HUES6 (cell line): ENCODE measurements at regions not wholly inside any gene's neighbourhood (a gene's known extent, or its start where the extent isn't known, plus 50 kb on each side); places are given as distances from the start of the nearest gene placed in this dataset.
A peak's percentile ranks its signal among the peaks of the same experiment; 100 is the strongest.

Source experiments
- H3K27ac ChIP-seq: 2 replicates; pipeline ENCODE4 v1.7.0; 2013; ENCODE audit warnings: low read depth, mild to moderate bottlenecking, low read length, inconsistent platforms
- H3K27me3 ChIP-seq: 2 replicates; pipeline ENCODE4 v1.6.1; 2013; ENCODE audit warnings: low read length; ENCODE audit not compliant: control insufficient read depth, insufficient read depth
- H3K36me3 ChIP-seq: 2 replicates; pipeline ENCODE4 v1.6.1; 2013; ENCODE audit warnings: low read length; ENCODE audit not compliant: control insufficient read depth, insufficient read depth
- H3K4me1 ChIP-seq: 2 replicates; pipeline ENCODE4 v1.6.1; 2013; ENCODE audit warnings: low read length; ENCODE audit not compliant: control insufficient read depth, insufficient read depth
- H3K4me3 ChIP-seq: 2 replicates; pipeline ENCODE4 v1.5.1; 2013; ENCODE audit warnings: low read depth, low read length
- H3K9ac ChIP-seq: one replicate; pipeline ENCODE4 v1.6.1; 2013; ENCODE audit warnings: mild to moderate bottlenecking, low read length
- H3K9me3 ChIP-seq: 2 replicates; pipeline ENCODE4 v1.6.1; 2013; ENCODE audit warnings: low read depth, low read length; ENCODE audit not compliant: control insufficient read depth, insufficient read depth

DNA sequence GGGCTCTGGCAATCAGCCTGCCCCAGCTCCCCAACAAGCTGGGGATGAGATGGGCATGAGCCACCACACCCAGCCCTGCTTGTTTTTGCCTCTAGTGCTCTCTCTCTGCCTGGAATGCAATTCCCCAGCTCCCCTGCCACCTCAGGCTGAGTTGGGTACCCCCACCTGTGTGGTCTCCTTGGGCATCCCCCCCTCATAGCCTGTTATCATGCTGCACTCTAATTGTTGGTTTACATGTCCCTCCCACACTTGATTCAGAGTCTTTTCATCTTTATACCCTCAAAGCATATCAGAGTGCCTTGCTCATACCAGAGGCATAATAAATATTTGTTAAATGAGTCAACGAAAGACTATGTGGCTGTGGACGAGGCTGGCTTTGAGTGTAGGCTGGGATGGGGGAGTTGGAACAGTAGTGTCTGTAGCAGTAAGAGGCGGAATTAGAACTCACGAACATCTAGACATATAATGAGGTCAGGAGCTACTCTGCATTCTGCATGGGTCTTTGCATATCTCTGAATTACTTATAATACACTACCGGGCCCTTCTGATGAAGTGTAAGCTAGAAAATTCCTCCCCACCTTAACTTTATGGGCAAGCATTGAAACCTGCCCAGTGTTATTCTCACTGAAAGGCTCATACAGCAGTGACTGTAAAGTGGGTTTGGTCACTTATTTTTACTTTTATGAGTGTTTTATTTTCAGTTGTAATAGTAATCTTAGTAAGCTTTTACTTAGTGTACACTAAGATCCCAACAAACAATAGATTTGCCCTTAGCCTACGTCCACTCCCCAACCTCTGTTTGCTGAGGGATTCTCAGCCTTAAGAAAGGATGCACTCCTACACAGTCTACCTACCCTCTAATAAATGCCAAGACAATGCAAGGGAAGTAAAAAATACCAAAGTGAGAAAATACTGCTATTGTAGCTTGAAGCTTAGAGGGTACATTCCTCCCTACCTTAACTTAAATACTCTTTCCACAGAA lies 58.7 kb downstream of the EDN1 start:
- Histone ChIP-seq H3K36me3 (0 out of 2 replicates have a peak, but pooled peaks cover 3% of the 10 kb centered on the region), H3K9ac (no peak overlapping the region), H3K27ac (no peak overlapping the region), H3K4me3 (no peak overlapping the region), H3K4me1 (peaks cover 6% of the 10 kb centered on the region; the same call in 1 of the 2 replicates), H3K27me3 (no peaks in the 10 kb centered on the region), H3K9me3 (peaks cover 34% of the 10 kb centered on the region)

DNA sequence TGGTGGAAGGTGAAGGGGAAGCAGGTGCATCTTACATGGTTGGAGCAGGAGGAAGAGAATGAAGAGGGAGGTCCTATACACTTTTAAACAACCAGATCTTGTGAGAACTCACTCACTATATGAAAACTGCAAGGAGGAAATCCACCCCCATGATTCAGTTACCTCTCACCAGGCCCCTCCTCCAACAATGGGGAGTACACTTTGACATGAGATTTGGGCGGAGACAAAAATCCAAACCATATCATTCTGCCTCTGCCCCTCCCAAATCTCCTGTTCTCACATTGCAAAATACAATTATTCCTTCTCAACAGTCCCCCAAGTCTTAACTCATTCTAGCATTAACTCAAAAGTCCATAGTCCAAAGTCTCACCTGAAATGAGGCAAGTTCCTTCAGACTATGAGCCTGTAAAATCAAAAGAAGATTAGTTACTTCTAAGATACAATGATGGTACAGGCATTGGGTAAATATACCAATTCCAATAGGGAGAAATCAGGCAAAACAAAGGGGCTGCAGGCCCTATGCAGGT lies 60.5 kb downstream of the EDN1 start:
- Histone ChIP-seq H3K4me1 (peaks cover 24% of the 10 kb centered on the region; the same call in 1 of the 2 replicates), H3K36me3 (0 out of 2 replicates have a peak, but pooled peaks cover 3% of the 10 kb centered on the region), H3K9ac (no peak overlapping the region), H3K27ac (no peak overlapping the region), H3K4me3 (no peak overlapping the region), H3K27me3 (no peaks in the 10 kb centered on the region), H3K9me3 (peaks cover 34% of the 10 kb centered on the region)

DNA sequence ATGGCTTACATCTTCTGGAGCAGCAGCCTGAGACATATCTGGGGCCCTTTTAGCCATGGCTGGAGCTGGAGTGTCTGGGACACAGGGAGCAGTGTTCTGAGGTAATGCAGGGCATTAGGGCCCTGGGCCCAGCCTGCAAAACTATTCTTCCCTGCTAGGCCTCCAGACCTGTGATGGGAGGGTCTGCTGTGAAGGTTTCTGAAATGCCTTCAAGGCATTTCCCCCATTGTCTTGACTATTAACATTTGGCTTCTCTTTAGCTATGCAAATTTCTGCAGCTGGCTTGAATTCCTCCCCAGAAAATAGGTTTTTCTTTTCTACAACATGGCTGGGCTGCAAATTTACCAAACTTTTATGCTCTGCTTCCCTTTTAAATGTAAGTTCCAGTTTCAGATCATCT lies 61.5 kb downstream of the EDN1 start:
- Histone ChIP-seq H3K27me3 (no peaks in the 10 kb centered on the region), H3K9me3 (peaks cover 34% of the 10 kb centered on the region), H3K4me1 (peaks cover 24% of the 10 kb centered on the region; the same call in 1 of the 2 replicates), H3K4me3 (no peak overlapping the region), H3K9ac (peak overlapping the region; percentile 20), H3K36me3 (0 out of 2 replicates have a peak, but pooled peaks cover 3% of the 10 kb centered on the region), H3K27ac (peak overlapping the region; percentile 80)

DNA sequence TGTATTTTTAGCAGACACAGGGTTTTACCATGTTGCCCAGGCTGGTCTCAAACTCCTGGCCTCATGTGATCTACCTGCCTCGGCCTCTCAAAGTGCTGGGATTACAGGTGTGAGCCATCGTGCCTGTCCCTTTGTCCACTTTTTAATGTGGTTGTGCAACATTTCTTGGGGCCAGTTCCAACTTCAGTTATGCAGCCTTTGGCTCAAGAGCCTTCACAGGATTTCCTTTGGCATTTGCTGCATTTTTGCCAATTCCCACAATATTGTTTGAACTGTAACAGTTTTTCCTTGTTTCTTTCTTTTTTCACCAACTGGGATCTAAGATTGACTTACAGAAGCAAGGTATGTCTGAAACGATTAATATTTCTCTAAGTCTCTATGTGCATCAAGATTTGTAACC lies 63.6 kb downstream of the EDN1 start:
- H3K4me1 ChIP-seq: peaks cover 24% of the 10 kb centered on the region; the same call in 1 of the 2 replicates
- no peak overlapping the region for H3K9ac ChIP-seq
- peaks cover 34% of the 10 kb centered on the region for H3K9me3 ChIP-seq
- no peak overlapping the region for H3K4me3 ChIP-seq
- no peak overlapping the region for H3K27ac ChIP-seq
- no peaks in the 10 kb centered on the region for H3K27me3 ChIP-seq
- H3K36me3 ChIP-seq: 0 out of 2 replicates have a peak, but pooled peaks cover 3% of the 10 kb centered on the region

DNA sequence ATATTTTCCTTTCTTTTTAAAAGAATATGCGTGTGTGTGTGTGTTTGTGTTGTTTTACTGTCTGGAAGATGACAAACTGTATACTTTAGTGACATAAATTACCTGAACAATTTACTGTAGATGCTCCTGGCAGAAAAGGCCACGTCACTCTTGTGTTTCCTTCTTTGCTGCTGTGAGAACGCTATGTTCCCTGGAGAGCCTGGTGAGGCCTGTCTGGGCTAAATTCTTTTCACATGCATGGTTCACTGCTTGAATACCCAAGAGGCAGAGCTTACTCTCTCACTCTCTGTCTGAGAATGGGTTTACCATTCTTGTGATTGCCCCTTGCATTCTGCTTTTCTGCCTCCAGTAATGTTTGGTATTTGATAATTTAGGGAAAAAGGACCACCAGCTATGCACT lies 64.3 kb downstream of the EDN1 start:
- Histone ChIP-seq H3K4me1 (peaks cover 24% of the 10 kb centered on the region; the same call in 1 of the 2 replicates), H3K9me3 (peaks cover 32% of the 10 kb centered on the region), H3K27ac (no peak overlapping the region), H3K36me3 (0 out of 2 replicates have a peak, but pooled peaks cover 3% of the 10 kb centered on the region), H3K27me3 (no peaks in the 10 kb centered on the region), H3K9ac (no peak overlapping the region), H3K4me3 (no peak overlapping the region)

DNA sequence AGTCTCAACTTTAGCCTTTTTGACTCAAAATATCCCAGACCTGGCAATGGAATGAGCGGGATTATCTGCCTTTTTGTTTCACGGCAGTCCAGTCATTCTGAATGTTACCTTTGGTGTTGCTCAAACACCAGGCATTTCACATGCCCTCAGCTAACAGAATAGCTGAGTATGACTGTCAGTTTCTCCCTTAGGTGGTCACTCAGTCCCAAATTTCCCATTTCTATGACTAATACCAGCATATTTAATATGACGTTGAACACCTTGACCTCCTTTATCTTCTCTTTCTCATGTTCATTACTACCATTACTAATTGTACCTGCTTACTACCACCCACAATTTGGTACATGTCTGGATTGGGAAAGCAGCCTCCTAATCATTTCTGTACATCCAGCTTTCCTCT lies 65.2 kb downstream of the EDN1 start:
- peaks cover 24% of the 10 kb centered on the region; the same call in 1 of the 2 replicates for H3K4me1 ChIP-seq
- no peak overlapping the region for H3K27ac ChIP-seq
- no peak overlapping the region for H3K4me3 ChIP-seq
- 0 out of 2 replicates have a peak, but pooled peaks cover 3% of the 10 kb centered on the region for H3K36me3 ChIP-seq
- H3K9ac ChIP-seq: no peak overlapping the region
- H3K27me3 ChIP-seq: no peaks in the 10 kb centered on the region
- H3K9me3 ChIP-seq: peaks cover 27% of the 10 kb centered on the region

DNA sequence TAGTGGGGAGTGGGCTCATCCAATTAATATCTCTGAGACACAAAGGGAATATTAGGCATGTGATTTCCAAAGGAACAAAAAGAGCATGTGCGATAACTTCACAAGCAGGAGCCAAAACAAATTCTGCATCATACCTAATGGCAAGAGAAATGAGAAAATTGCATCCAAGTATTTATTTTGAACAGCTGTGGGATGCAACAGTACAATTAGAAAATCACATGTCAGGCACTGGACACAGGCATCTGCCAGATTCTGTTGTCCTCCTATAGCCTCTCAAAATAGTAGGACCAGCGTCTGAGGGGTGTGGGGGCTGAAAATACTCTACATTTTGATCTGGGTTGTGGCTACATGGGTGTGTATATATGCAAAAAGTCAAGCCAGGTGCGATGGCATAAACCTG lies 66.3 kb downstream of the EDN1 start:
- no peaks in the 10 kb centered on the region for H3K27me3 ChIP-seq
- H3K9me3 ChIP-seq: peaks cover 21% of the 10 kb centered on the region
- H3K4me3 ChIP-seq: no peak overlapping the region
- H3K27ac ChIP-seq: no peak overlapping the region
- no peaks in the 10 kb centered on the region for H3K36me3 ChIP-seq
- H3K4me1 ChIP-seq: peaks cover 24% of the 10 kb centered on the region; the same call in 1 of the 2 replicates
- H3K9ac ChIP-seq: no peak overlapping the region

DNA sequence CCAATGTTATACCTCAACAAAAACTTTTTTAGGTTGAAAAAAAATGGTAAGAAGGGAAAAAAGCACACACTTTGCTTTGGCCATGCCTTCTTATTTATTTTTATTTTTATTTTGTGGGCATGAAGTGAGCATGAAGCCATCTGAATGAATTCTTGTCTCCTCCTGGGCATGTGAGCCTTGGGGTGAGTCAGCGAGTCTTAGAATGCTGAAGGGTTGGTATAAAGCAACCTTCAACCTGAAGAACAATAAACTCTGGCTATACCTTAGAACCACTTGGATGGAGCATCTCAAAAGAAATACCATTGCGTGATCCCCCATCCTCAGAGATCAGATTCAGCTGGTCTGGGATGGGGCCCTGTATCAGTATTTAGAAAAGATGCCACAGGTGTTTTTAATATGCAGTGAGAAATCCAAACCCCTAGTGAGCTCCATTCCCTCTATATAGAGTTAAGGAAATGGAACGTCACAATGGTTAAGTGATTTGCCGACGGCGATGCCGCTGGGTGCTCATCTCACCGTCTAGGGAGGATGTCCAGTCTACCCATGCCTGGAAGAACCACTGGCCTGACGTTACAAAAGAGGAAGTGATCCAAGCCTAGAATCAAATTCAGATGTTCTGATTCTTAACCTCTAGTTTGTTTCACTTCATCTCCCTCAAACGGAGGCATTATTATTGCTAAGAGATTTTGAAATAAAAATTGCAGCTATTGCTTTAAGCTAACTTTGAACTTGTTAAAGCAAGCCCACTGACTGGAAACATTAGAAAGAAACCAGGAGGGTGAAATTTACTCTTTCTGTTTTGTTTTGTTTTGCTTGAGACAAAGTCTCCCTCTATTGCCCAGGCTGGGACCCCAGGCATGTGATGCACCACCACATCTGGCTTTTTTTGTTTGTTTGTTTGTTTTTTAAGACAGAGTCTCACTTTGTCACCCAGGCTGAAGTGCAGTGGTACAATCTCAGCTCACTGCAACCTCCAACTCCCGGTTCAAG lies 67.1 kb downstream of the EDN1 start:
- no peak overlapping the region for H3K4me3 ChIP-seq
- peaks cover 19% of the 10 kb centered on the region; the same call in 1 of the 2 replicates for H3K4me1 ChIP-seq
- no peak overlapping the region; the same call in 1 of the 2 replicates for H3K27ac ChIP-seq
- no peaks in the 10 kb centered on the region for H3K36me3 ChIP-seq
- no peaks in the 10 kb centered on the region for H3K27me3 ChIP-seq
- H3K9ac ChIP-seq: no peak overlapping the region
- H3K9me3 ChIP-seq: peaks cover 15% of the 10 kb centered on the region

DNA sequence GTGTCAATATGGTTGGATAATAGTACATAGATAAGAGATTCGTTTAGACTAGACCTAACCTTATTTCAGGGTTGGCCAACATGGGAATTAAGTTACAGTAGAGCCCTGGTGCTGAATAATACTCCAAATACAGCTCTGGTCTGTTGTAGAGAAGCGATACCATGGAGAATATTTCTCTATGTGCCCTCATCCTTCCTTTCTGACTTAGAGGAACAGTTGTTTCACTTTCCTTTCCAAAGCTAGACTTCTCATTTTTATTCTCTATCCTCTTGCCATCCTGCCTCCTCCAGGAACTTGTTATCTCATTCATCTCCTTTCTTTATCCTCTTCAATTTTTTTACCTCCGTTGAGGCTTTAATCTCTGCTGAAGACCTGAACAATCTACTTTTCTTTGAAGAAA lies 68.9 kb downstream of the EDN1 start:
- Histone ChIP-seq H3K9me3 (peaks cover 7% of the 10 kb centered on the region; the same call in 1 of the 2 replicates), H3K4me1 (peaks cover 16% of the 10 kb centered on the region; the same call in 1 of the 2 replicates), H3K27ac (no peak overlapping the region), H3K36me3 (no peaks in the 10 kb centered on the region), H3K4me3 (no peak overlapping the region), H3K9ac (no peak overlapping the region), H3K27me3 (no peaks in the 10 kb centered on the region)

DNA sequence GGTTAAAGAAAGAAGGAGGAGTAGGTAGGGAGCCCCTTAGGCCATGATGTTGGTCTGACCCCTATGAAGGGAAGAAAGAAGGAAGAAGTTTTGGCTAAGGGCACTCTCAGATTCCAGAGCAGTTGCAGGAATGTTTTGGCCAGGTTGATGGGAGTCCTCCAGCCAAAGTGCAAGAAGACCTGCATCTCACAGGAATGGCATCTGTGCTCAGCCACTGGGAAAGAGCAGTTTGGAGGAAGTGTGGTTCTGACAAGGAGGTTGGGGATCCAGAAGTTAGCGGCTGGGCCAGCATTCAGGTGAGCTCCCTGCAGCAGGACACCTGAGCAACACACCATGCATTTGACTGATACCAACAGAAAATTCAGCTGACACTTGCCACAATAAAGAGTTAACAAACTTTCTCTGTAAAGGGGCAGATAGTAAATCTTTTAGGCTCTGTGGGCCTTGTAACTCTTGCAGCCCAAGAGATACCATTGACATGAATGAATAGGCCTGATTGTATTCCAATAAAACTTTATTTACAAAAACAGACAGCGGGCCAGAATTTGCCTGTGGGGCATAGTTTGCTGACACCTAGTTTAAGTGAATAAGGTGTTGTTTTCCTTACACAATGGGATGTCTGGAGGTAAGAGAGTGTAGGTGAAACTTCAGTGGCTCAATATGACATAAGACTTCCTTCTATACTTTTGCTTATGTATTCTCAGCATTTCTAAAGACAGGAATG lies 71.0 kb downstream of the EDN1 start:
- Histone ChIP-seq H3K4me1 (peaks cover 7% of the 10 kb centered on the region), H3K9me3 (peaks cover 8% of the 10 kb centered on the region; the same call in 1 of the 2 replicates), H3K27ac (no peak overlapping the region), H3K4me3 (no peak overlapping the region), H3K9ac (no peak overlapping the region), H3K27me3 (no peaks in the 10 kb centered on the region), H3K36me3 (no peaks in the 10 kb centered on the region)
